Subcutaneous abdominal adipose tissue (tissue), 5 donors: ENCODE measurements at regions not wholly inside any gene's neighbourhood (a gene's known extent, or its start where the extent isn't known, plus 50 kb on each side); places are given as distances from the start of the nearest gene placed in this dataset.

Source experiments
- H3K27ac ChIP-seq: one replicate; pipeline ENCODE4 v1.7.0; 2013; ENCODE audit warnings: low read depth, mild to moderate bottlenecking, inconsistent platforms, low read length, moderate library complexity
- H3K27me3 ChIP-seq, 5 donors: one replicate each; pipeline ENCODE4 v1.7.0; 2013; ENCODE audit warnings: low read length in 5 of 5, inconsistent platforms in 1 of 5; ENCODE audit not compliant: control insufficient read depth in 5 of 5, insufficient read depth in 4 of 5
- H3K36me3 ChIP-seq, 5 donors: one replicate each; pipeline ENCODE4 v1.7.0; 2013; ENCODE audit warnings: low read length in 5 of 5; ENCODE audit not compliant: control insufficient read depth in 5 of 5, insufficient read depth in 5 of 5
- H3K4me1 ChIP-seq, 5 donors: one replicate each; pipeline ENCODE4 v1.7.0; 2013; ENCODE audit warnings: low read length in 5 of 5, mild to moderate bottlenecking in 3 of 5, moderate library complexity in 1 of 5; ENCODE audit not compliant: control insufficient read depth in 5 of 5, insufficient read depth in 5 of 5
- H3K4me3 ChIP-seq, 5 donors: one replicate each; pipeline ENCODE4 v1.7.0; 2013; ENCODE audit warnings: low read length in 5 of 5, low read depth in 1 of 5
- H3K9ac ChIP-seq, 5 donors: one replicate each; pipeline ENCODE4 v1.7.0; 2013; ENCODE audit warnings: low read length in 5 of 5, mild to moderate bottlenecking in 4 of 5, moderate library complexity in 3 of 5
- H3K9me3 ChIP-seq, 5 donors: one replicate each; pipeline ENCODE4 v1.7.0; 2013; ENCODE audit warnings: low read length in 5 of 5; ENCODE audit not compliant: control insufficient read depth in 5 of 5
- donor health status: healthy.
- donor health status: healthy.
- donor health status: healthy.
- donor health status: healthy.
- donor health status: healthy.

- no peaks in the 10 kb centered on the region for H3K36me3 ChIP-seq
- H3K27me3 ChIP-seq, result no peaks in the 10 kb centered on the region
- H3K9ac ChIP-seq, result no peak overlapping the region
- H3K4me3 ChIP-seq, result no peak overlapping the region
- H3K4me1 ChIP-seq, result peaks cover 0 to 14% (median 7%) of the 10 kb centered on the region in 5 donors
- H3K27ac ChIP-seq, result no peak overlapping the region
- no peaks in the 10 kb centered on the region for H3K9me3 ChIP-seq
Measured at GRCh38 chr3:111335512-111336303, 206.3 kb upstream of the CD96 start.

- Histone ChIP-seq H3K36me3 (no peaks in the 10 kb centered on the region), H3K4me1 (peaks cover 0 to 14% (median 7%) of the 10 kb centered on the region in 5 donors), H3K9ac (no peak overlapping the region), H3K9me3 (no peaks in the 10 kb centered on the region), H3K27ac (no peak overlapping the region), H3K27me3 (no peaks in the 10 kb centered on the region), H3K4me3 (no peak overlapping the region)
Measured at GRCh38 chr3:111336511-111336910, 205.5 kb upstream of the CD96 start.

- Histone ChIP-seq H3K4me1 (peaks cover 0 to 14% (median 7%) of the 10 kb centered on the region in 5 donors), H3K27me3 (no peaks in the 10 kb centered on the region), H3K4me3 (no peak overlapping the region), H3K9me3 (no peaks in the 10 kb centered on the region), H3K36me3 (no peaks in the 10 kb centered on the region), H3K27ac (no peak overlapping the region), H3K9ac (no peak overlapping the region)
Measured at GRCh38 chr3:111338059-111338698, 203.8 kb upstream of the CD96 start.

GRCh38 chr3:111339017-111339416 is 203.0 kb upstream of the CD96 start:
- peaks cover 0 to 14% (median 7%) of the 10 kb centered on the region in 5 donors for H3K4me1 ChIP-seq
- no peak overlapping the region for H3K27ac ChIP-seq
- H3K9ac ChIP-seq, result no peak overlapping the region
- H3K27me3 ChIP-seq, result no peaks in the 10 kb centered on the region
- H3K4me3 ChIP-seq, result no peak overlapping the region
- H3K36me3 ChIP-seq, result no peaks in the 10 kb centered on the region
- H3K9me3 ChIP-seq, result no peaks in the 10 kb centered on the region

GRCh38 chr3:111351334-111351733 is 190.7 kb upstream of the CD96 start:
- Histone ChIP-seq H3K9ac (no peak overlapping the region), H3K4me3 (no peak overlapping the region), H3K27me3 (no peaks in the 10 kb centered on the region), H3K27ac (no peak overlapping the region), H3K4me1 (no peaks in the 10 kb centered on the region), H3K9me3 (no peaks in the 10 kb centered on the region), H3K36me3 (no peaks in the 10 kb centered on the region)

- no peaks in the 10 kb centered on the region for H3K4me1 ChIP-seq
- no peaks in the 10 kb centered on the region for H3K9me3 ChIP-seq
- no peaks in the 10 kb centered on the region for H3K36me3 ChIP-seq
- no peak overlapping the region for H3K9ac ChIP-seq
- no peaks in the 10 kb centered on the region for H3K27me3 ChIP-seq
- no peak overlapping the region for H3K4me3 ChIP-seq
- H3K27ac ChIP-seq, result no peak overlapping the region
Measured at GRCh38 chr3:111352585-111352984, 189.4 kb upstream of the CD96 start.

GRCh38 chr3:111359261-111360030 is 182.6 kb upstream of the CD96 start:
- Histone ChIP-seq H3K27ac (no peak overlapping the region), H3K27me3 (no peaks in the 10 kb centered on the region), H3K4me3 (no peak overlapping the region), H3K9ac (no peak overlapping the region), H3K9me3 (no peaks in the 10 kb centered on the region), H3K36me3 (no peaks in the 10 kb centered on the region), H3K4me1 (no peaks in the 10 kb centered on the region)

GRCh38 chr3:111362381-111363009 is 179.5 kb upstream of the CD96 start:
- H3K27ac ChIP-seq, result no peak overlapping the region
- H3K4me1 ChIP-seq, result no peaks in the 10 kb centered on the region
- H3K9ac ChIP-seq, result no peak overlapping the region
- H3K36me3 ChIP-seq, result peaks cover 0 to 3% (median 0%) of the 10 kb centered on the region in 5 donors
- H3K27me3 ChIP-seq, result no peaks in the 10 kb centered on the region
- no peak overlapping the region for H3K4me3 ChIP-seq
- H3K9me3 ChIP-seq, result no peaks in the 10 kb centered on the region

GRCh38 chr3:111366515-111366914 is 175.5 kb upstream of the CD96 start:
- no peaks in the 10 kb centered on the region for H3K27me3 ChIP-seq
- H3K9ac ChIP-seq, result no peak overlapping the region
- no peak overlapping the region for H3K27ac ChIP-seq
- H3K4me1 ChIP-seq, result no peaks in the 10 kb centered on the region
- H3K9me3 ChIP-seq, result peaks cover 0 to 2% (median 2%) of the 10 kb centered on the region in 5 donors
- H3K4me3 ChIP-seq, result no peak overlapping the region
- H3K36me3 ChIP-seq, result peaks cover 0 to 8% (median 0%) of the 10 kb centered on the region in 5 donors
